HG03159 (cell line): ENCODE measurements at regions not wholly inside any gene's neighbourhood (a gene's known extent, or its start where the extent isn't known, plus 50 kb on each side); places are given as distances from the start of the nearest gene placed in this dataset.
"Not testable (repeated sequence)": the region's sequence is repeated elsewhere in the genome, so short reads cannot be mapped to it uniquely, and the experiment has no call there.

Experiments
- ATAC-seq: cut with Tn5 transposase; IDR thresholded peaks from one replicate; pipeline ENCODE4 v1.9.1; 2021; ENCODE audit warnings: mild to moderate bottlenecking, moderate library complexity; ENCODE audit not compliant: unreplicated experiment

DNA sequence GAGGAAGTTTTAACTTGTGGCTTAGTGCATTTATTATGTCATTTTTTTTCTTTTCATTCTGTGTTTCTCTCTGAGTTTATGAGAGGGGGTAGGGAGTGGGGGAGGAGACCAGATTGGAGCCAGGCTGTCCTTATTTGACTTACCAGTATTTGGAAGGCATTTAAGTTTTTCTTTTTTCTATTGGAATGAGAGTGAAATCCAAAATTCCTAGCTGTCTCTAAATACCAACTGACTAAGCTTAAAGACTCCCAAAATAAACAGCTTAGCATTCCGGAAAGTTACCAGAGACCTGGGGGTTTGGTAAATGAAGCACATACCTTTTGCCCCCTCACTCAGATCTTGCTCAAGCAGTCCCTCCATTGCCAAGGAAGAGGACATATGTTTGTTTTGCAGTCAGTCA is 581.9 kb upstream of the BRINP1 start:
- no peak for ATAC-seq

DNA sequence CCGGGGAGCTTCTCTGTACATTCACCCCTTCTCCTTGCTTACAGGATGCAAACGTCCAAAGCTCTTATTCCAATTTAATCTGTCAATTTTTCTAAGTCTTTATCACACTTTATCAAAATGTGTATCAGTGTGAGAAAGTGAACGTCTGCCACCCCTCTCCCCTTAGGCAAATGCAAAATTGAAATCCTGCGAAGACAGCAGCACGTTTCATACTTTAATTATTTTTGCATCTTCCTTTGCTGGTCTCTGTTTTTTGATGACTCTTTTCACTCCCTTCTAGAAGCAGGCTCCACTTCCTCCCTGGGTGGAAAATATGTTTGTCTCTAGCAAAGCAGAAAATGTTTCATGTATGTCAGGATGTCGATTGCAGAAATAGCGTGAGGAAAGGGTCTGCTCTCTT is 576.5 kb upstream of the BRINP1 start:
- no peak for ATAC-seq

DNA sequence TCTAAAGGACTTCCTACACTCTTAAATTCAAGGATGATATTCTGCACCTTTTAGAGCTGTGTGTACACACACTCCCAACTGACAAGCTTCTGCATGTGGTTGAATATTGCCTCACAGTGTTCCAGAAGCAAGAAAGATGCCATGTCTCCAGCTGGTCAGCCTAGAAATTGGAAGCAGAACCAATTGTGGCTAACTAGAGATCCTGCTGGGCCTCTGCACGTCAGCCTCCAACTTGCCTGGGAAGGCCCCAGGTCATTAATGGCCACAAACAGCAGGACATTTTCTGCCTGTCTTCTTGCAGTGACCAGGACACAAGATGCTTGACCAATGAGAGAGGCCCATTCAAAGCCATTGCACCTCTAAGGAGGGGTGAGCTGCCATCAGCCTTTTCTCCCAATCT is 571.9 kb upstream of the BRINP1 start:
- no peak for ATAC-seq

DNA sequence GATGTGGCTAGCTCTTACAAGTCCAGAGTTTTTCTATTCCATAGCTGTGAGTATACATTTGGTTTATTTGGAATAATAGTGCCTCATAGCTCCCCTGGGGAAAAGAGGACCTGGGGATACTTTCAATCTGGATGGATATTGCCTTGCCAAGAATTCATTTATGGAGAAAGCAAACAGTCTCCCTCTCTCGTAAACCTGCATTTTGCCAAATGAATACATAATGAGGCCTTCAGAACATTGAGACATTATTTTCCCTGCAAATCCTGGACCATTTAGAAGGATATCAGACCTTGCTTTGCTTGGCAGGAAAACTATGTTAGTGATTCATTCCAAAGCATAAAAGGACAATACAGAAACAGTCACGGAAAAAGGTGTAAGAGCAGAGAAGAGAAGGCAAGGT is 569.6 kb upstream of the BRINP1 start:
- no peak for ATAC-seq

DNA sequence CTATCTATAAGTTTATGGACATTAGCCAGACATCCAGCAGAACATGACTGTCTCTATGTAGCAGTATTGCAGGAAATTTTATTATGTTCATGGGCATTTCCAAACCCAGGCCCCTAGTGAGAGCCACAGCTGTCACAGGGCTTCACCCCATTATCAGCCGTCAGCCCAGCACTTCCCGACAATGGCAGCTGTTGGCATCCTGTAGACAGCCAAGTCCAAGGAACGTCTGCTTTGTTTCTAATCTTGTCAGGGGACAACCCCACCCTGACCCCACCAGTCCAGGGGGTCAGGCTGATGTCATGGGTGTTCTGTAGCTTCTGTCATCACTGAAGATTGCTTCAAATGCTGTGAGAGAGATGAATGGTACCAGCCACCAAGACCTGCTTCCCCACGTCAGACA is 565.3 kb upstream of the BRINP1 start:
- no peak for ATAC-seq

DNA sequence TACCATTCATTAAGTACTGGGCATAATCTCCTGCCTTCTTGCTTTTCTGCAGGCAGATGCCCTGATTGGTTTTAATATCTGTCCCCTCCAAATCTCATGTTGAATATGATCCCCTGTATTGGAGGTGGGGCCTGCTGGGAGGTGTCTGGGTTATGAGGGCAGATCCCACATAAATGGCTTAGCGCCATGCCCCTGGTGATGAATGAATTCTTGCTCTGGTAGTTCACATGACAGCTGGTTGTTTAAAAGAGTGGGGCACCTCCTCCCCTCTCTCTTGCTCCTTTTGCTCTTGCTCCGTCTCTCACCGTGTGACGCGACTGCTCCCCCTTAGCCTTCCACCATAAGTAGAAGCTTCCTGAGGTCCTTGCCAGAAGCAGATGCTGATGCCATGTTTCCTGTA is 564.0 kb upstream of the BRINP1 start:
- ATAC-seq, result no peak

DNA sequence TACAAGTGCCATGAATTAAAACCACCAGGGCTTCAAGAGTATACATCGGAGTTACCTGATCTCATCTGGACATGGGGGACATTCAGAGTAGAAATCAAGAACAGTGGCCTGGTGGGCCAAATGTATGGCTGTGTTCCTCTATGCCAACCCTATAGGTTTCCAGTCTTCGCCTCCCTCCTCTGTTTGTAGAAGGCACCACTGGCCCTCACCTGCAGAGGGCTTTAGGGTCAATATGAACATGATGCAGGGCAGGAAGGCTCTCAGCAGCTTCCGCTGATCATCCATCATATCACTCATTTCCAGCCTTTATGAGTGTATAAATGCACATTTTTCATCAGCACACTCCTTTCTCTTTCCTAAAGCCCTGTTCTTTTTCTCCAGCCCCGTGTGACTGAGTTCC is 555.5 kb upstream of the BRINP1 start:
- no peak for ATAC-seq

DNA sequence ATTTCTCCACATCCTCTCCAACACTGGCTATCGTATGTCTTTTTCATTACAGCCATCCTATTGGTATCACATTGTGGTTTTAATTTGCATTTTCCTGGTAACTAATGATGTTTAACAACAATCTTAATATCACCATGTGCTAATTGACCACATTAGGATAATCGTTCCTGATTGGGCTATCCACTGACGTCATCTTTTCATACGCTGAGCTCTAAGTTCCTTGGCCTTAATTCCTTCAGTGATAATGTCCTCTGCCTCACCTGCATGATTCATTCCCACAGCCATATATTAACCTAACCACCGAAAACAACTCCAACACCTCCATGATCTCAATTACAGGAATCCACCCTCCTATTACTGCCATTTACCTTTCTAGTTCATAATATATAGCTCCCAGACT is 547.9 kb upstream of the BRINP1 start:
- no peak for ATAC-seq

DNA sequence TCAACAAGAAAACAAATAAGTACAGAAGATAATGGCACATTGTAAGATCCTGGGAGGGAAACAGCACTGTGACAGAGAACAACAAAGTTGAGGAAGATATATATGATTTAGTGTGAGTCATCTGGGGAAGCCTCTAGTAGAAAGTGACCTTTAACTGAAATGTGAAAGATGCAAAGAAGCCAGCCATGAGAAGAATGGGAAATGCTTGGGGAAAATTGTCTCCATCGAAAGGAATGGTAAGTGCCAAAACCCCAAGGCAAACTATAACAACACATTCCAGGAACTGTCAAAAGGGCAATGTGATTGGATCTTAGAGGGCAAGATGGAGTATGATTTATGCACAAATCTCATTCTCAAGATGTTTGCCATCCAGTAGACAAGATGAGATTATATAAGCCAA is 537.8 kb upstream of the BRINP1 start:
- no peak for ATAC-seq

DNA sequence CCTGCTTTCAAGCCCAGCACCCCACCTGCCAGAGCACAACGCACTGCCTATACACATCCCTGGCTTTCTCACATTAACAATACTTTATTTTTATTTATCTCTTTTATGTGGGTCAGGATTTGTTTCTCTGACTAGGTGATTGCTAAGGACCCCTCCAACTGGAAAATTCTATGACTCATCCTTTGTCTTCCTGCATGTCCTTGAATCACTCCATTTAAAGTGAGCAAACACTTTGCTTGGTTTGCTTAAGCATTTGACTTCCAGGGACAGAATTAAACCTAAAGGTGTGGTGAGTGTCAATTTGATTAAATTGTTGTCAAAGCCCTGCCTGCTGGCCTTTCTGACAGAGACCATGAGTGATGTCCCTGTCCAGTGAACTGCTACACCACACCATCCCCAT is 536.5 kb upstream of the BRINP1 start:
- no peak for ATAC-seq

DNA sequence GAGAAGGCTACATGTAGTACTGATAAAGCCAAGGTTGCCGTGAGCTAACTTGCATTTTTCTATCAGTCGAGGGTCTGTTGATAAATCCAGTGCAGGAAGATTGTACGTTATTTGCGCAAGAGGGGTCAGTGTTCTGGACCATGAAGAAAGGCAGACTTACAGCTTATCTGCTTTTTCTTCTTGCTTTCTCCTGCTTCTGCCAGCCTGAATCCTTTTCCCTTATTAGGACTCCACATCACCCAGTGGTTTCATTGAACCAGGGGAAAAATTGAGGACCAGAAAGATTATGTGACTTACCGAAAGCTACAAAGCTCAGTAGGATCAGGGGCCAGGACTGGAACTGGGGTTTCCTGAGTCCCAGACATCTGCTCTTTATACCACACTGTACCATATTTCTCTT is 534.6 kb upstream of the BRINP1 start:
- no peak for ATAC-seq

DNA sequence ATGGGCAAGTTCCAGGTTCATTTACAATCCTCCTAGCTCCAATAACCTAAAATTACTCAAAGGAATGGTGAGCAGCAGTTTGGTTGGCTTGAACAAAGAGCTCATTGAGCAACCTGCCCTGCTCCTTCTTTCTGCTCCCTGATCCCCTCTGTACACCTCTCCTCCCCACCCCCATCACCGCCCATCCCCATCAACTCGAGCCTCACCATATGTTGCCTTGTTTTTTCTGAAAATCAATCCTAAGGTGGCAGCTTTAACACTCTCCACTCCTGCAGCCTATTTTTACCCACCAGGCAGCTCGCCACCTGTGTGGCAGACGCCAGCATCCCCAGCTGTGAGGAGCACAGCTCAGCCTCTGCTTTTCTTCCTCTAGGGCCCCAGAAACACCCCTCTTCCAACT is 533.4 kb upstream of the BRINP1 start:
- ATAC-seq, result no peak

DNA sequence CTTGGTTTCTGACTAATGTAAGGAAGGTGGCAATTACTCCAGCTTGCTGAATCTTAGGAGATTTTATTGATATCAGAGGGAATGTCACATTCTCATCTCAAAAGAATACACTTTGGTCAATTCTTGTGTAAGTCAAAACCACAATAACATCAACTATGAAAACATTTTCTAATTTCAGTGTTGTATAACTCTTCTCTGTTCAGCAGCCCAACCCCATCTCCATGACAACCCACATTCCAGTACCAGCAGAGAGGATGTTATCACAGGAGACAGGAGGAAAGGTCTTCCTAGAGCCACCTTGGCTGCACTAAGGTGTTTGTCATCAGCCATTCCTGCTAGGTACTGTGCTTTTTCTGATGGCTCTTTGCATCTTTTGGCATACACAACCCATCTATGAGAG is 529.1 kb upstream of the BRINP1 start:
- no peak for ATAC-seq

DNA sequence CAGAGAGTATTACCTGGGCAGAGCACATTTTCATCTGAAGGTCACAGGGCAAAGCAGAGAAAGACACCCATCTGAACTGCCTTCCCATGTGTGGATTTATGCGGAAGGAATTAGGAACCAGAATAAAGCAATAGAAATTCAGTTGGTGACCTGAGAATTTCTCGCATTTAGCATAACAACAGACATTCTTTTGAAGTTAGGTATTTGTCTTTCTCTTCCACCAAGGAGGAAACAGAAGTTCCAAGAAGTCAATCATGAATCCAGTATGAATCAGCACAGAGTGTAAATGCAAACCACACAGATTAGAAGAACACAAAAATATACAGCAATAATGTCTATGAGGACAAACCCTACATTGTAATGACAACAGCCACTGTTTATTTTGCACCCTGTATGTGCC is 515.2 kb upstream of the BRINP1 start:
- ATAC-seq, result no peak

DNA sequence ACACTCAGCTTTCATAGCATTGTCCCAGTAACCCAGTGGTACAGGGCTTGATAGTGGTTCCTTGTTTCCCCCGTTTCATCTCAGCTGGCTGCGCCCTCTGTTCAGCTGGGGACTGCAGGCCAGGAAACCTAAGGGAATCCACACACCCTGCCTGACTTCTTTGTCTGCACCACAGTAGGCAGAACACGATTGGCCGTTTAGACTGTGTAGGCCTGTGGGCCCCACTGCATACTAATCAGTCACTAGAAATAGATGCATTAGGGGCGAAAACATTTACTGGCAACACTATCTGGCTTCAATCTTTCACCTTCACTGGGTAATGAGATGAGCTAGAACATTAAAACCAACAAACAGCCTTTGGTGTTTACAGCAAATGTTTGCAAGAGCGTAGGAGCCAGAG is 512.7 kb upstream of the BRINP1 start:
- no peak for ATAC-seq

DNA sequence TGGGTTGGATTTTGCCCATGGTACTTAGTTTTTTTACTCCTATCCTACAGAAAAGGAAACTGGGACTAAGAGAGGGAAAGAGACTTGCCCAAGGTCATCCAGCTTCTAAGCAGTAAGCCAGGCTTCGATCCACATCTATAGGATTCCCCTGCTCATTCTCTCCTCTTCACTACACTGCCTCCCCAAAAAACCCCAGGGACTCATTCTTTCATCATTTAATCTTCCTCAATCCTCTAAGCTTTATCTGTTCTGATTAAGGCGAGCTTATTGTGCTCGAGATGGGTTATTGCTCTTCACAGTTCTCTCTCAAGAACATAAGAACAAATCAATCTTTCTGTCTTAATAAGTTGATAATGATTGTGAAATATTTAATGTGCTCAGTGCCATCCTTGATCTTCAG is 511.1 kb upstream of the BRINP1 start:
- ATAC-seq, result no peak

DNA sequence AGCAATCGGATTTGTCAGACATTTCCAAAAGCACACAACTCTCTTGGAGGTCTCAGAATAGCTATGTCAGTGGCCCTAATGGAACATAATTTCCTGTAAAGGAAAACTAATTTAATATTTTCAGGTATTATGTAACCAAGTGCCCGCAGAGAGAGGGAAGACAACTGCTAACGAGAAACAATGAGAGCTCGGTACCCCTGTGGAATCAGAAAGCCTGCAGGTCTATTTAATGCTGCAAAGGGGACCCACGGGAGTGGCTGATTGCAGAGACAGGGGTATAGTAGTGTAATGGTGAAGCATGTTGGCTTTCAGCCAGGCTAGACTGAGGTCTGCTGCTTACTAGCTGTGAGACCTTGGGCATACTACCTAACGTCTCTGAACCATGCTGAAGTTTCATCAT is 508.1 kb upstream of the BRINP1 start:
- ATAC-seq, result no peak

DNA sequence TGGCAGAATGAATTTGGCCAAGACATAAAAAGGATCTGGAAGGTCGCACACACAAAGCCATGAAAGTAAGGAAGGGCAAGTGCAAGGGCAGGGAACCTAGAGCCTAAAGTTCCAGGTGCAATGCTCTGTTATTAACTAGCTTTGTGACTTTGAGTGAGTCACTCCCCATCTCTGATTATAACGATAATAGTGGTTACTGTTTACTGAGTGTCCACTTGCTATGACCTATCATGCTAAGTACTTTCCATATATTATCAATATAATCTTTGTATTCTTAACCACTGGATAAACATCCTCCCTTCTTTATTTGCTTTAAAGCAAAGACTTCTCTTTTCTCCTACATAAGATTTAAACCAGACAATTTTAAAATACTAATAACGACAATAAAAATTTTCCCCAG is 504.6 kb upstream of the BRINP1 start:
- ATAC-seq, result no peak

DNA sequence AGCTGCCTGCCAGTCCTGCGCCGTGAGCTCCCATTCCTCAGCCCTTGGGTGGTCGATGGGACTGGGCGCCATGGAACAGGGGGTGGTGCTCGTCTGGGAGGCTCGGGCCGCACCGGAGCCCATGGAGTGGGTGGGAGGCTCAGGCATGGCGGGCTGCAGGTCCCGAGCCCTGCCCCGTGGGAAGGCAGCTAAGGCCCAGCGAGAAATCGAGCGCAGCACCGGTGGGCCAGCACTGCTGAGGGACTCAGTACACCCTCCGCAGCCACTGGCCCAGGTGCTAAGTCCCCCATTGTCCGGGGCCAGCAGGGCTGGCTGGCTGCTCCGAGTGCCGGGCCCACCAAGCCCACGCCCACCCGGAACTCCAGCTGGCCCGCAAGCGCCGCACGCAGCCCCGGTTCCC is 501.0 kb upstream of the BRINP1 start:
- ATAC-seq, result not testable (repeated sequence)

DNA sequence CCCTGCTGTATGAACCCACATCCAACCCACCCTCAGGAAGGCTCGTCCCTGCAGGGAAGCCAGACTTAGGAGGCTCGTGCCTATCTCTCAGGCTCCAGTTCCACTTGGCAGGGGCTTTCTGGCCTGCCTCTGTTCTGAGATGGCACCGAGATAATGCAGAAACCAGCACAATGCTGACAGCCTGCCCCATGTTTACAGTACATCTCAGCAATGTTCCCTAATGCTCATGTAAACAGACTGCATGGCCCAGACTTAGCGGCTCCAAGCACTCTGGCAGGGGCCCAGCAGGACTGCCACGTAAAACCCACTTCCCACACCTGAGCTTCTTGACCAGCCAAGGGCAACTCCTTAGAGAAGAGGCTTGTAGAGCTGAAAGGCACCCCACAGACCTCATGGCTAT is 499.5 kb upstream of the BRINP1 start:
- ATAC-seq, result no peak

DNA sequence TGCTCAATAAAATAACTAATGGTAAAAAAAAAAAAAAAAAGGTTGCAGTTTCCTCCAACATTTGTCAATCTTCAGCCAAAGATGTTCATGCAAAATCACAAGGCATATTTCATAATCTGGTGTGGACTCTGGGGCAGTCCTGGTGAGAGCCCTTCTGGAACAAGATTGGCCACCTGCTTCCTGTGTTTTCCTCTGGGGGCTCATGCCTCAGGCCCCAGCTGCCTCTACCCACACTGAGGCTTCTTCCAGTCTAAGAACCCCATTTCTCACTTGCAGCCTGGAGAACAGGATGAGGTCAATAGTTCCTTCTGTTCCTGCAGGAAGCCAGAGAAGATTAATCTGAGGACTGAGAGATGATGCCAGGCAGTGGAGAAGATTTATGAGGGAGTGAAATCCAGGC is 492.6 kb upstream of the BRINP1 start:
- ATAC-seq, result no peak

DNA sequence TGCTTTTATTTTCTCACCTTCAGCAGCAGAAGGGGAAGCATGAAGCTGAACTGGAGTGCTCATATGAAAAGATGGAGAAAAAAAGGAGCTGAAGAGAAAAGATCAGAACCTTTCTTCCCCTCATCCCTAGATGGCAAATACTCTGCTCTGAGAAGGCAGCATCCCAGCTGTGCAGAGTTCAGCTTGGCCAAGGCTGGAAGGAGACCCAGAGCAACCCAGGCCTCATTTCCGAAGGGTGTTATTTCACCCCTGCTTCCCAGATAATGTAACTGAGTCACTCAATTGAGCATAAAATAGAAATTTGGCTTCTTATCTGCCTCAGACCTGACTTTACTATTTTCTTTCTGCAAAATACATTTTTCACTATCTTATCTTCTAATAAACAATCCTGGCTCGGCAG is 489.9 kb upstream of the BRINP1 start:
- ATAC-seq, result no peak

DNA sequence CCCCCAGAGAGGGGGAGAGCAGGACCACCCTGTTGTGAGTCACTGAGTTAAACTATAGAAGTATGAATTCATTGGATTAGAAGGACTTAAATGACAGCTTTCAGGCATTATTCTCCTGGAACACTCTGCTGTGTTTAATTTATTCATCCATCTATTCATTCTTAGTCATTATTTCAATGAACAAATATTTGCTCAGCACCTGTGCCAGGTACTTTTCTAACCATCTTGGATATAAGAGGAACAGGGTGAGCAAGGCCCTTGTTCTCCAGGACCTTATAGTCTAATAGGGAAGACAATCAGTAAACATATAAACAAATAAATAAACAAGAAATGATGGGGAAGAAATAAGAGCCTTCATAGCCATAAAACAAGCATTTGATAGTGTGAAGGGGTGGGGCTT is 483.9 kb upstream of the BRINP1 start:
- ATAC-seq, result no peak

DNA sequence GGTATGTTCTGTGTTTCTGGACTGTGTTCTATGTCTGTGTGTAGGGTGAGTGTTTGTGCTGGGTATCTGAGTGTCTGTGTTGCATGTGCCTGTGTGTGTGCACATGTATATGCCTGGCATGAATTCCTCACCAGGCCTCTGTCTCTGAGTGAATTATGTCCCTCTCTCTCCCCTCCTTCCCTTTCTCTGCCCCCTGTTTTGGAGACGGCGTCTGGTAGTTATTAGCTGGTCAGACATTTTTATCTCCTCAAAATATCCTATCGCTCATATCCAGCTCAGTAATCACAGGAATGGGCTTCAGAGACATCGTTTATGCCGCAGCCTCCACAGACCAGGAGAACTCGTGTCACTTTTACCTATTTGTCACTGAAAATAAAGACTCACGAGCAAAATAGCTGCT is 483.2 kb upstream of the BRINP1 start:
- ATAC-seq, result no peak
